K562 (cell line): ENCODE measurements at regions not wholly inside any gene's neighbourhood (a gene's known extent, or its start where the extent isn't known, plus 50 kb on each side); places are given as distances from the start of the nearest gene placed in this dataset.

Source experiments
- CTCF ChIP-seq, 3 experiments: IDR thresholded peaks in 2 of 3; conservative IDR thresholded peaks in 1 of 3; 2 replicates each; pipeline ENCODE4 v1.5.1; 2011 to 2012; ENCODE audit warnings: low read length in 3 of 3, mild to moderate bottlenecking in 3 of 3, control low read depth in 2 of 3, improper control_type of control experiment in 1 of 3, inconsistent platforms in 1 of 3, low read depth in 1 of 3, mixed read lengths in 1 of 3, moderate library complexity in 1 of 3; ENCODE audit not compliant: insufficient read depth in 2 of 3
- DACH1 ChIP-seq: fragments of 450-650 bp; IDR thresholded peaks from 2 replicates; pipeline ENCODE4 v1.6.1; 2018; ENCODE audit not compliant: partially characterized antibody
- GATAD2A ChIP-seq: fragments of 450-650 bp; IDR thresholded peaks from 2 replicates; pipeline ENCODE4 v1.6.1; 2017
- SP2 ChIP-seq: IDR thresholded peaks from 2 replicates; pipeline ENCODE4 v1.6.1; 2011; ENCODE audit warnings: mild to moderate bottlenecking, low read depth, low read length, moderate library complexity; ENCODE audit not compliant: poor library complexity, severe bottlenecking; ENCODE audit errors: extremely low read depth
- SPI1 ChIP-seq: IDR thresholded peaks from 2 replicates; pipeline ENCODE4 v1.6.1; 2011; ENCODE audit warnings: low read depth, low read length, control low read depth, borderline replicate concordance
- ZBTB11 ChIP-seq, 3 experiments: fragments of 200-800 bp in 1 of 3; fragments of 250-450 bp in 1 of 3; fragments of 450-650 bp in 1 of 3; sonication (Bioruptor Pico) in 1 of 3; sonication (Bioruptor generic) in 1 of 3; formaldehyde crosslinking in 1 of 3; IDR thresholded peaks; 2 replicates each; pipeline versions ENCODE4 v1.6.1 to v1.8.0; 2016 to 2022; ENCODE audit warnings: mild to moderate bottlenecking in 2 of 3, missing genetic modification characterization in 2 of 3, missing compliant biosample characterization in 1 of 3, moderate library complexity in 1 of 3
- ZC3H11A ChIP-seq: IDR thresholded peaks from 2 replicates; pipeline ENCODE4 v1.6.1; 2012; ENCODE audit warnings: low read depth, low read length, improper control_type of control experiment
- ZKSCAN8 ChIP-seq: fragments of 200-800 bp; sonication (Bioruptor generic); IDR thresholded peaks from 2 replicates; pipeline ENCODE4 v1.6.1; 2016; ENCODE audit warnings: missing genetic modification characterization, missing compliant biosample characterization

GRCh38 chr5:71828291-71829040, 109.4 kb downstream of the CARTPT start:
- TF ChIP-seq CTCF (IDR thresholded peaks at IDR 0.05 in 2 of 3, conservative IDR thresholded peaks at IDR 0.05 in 1 of 3; ENCODE audit: insufficient read depth in 2 of 3, low read depth in 1 of 3, low read length in 3 of 3) (no peak), ZKSCAN8 (no peak), SPI1 (no peak), SP2 (no peak), GATAD2A (no peak), DACH1 (no peak), ZBTB11 (CRISPR knock-in tag; IDR thresholded peaks at IDR 0.05) (no peak), ZC3H11A (no peak)
